SK-N-SH treated with all-trans-retinoic acid at 6 μM for 48 hours (cell line): ENCODE measurements at regions not wholly inside any gene's neighbourhood (a gene's known extent, or its start where the extent isn't known, plus 50 kb on each side); places are given as distances from the start of the nearest gene placed in this dataset.

Experiments used
- CREB5 ChIP-seq: fragments of 250-450 bp; sonication (Bioruptor Pico); IDR thresholded peaks from 2 replicates; pipeline ENCODE4 v1.5.1; 2020; ENCODE audit warnings: low read depth, mild to moderate bottlenecking, moderate library complexity
- CSDC2 ChIP-seq: fragments of 250-450 bp; sonication (Bioruptor Pico); IDR thresholded peaks from 2 replicates; pipeline ENCODE4 v1.5.0; 2020; ENCODE audit warnings: mild to moderate bottlenecking, moderate library complexity
- CSRNP3 ChIP-seq: fragments of 250-450 bp; sonication (Bioruptor Pico); IDR thresholded peaks from 2 replicates; pipeline ENCODE4 v1.5.1; 2021; ENCODE audit warnings: mild to moderate bottlenecking, moderate library complexity
- ESRRG ChIP-seq: fragments of 250-450 bp; sonication (Bioruptor Pico); IDR thresholded peaks from 2 replicates; pipeline ENCODE4 v1.6.1; 2021; ENCODE audit warnings: mild to moderate bottlenecking
- GLIS3 ChIP-seq: fragments of 250-450 bp; sonication (Bioruptor Pico); IDR thresholded peaks from 2 replicates; pipeline ENCODE4 v1.5.0; 2020; ENCODE audit warnings: mild to moderate bottlenecking, moderate library complexity
- OSR1 ChIP-seq: fragments of 250-450 bp; sonication (Bioruptor Pico); IDR thresholded peaks from 2 replicates; pipeline ENCODE4 v1.8.0; 2022; ENCODE audit warnings: moderate library complexity, mild to moderate bottlenecking, inconsistent platforms
- PATZ1 ChIP-seq: fragments of 250-450 bp; sonication (Bioruptor Pico); IDR thresholded peaks from 2 replicates; pipeline ENCODE4 v1.8.0; 2020; ENCODE audit warnings: mild to moderate bottlenecking, moderate library complexity, borderline replicate concordance
- POU6F1 ChIP-seq: fragments of 250-450 bp; sonication (Bioruptor Pico); IDR thresholded peaks from 2 replicates; pipeline ENCODE4 v1.8.0; 2021; ENCODE audit warnings: low read depth, mild to moderate bottlenecking, moderate library complexity, borderline replicate concordance
- RARB ChIP-seq: fragments of 250-450 bp; sonication (Bioruptor Pico); IDR thresholded peaks from 2 replicates; pipeline ENCODE4 v1.8.0; 2021; ENCODE audit warnings: mild to moderate bottlenecking, moderate library complexity
- TCF4 ChIP-seq: fragments of 250-450 bp; sonication (Bioruptor Pico); IDR thresholded peaks from 2 replicates; pipeline ENCODE4 v1.8.0; 2021; ENCODE audit warnings: mild to moderate bottlenecking, moderate library complexity, borderline replicate concordance
- TOX ChIP-seq: fragments of 250-450 bp; sonication (Bioruptor Pico); IDR thresholded peaks from 2 replicates; pipeline ENCODE4 v1.8.0; 2021; ENCODE audit warnings: mild to moderate bottlenecking, moderate library complexity, borderline replicate concordance
- ZC3H10 ChIP-seq: fragments of 250-450 bp; sonication (Bioruptor Pico); IDR thresholded peaks from 2 replicates; pipeline ENCODE4 v1.5.1; 2021; ENCODE audit warnings: mild to moderate bottlenecking, moderate library complexity
- ZNF70 ChIP-seq: fragments of 450-650 bp; formaldehyde crosslinking; IDR thresholded peaks from 2 replicates; pipeline ENCODE4 v1.5.0; 2020; ENCODE audit warnings: mild to moderate bottlenecking, moderate library complexity
- ZNF8 ChIP-seq: fragments of 450-650 bp; formaldehyde crosslinking; IDR thresholded peaks from 2 replicates; pipeline ENCODE4 v1.5.0; 2020; ENCODE audit warnings: mild to moderate bottlenecking, moderate library complexity

DNA sequence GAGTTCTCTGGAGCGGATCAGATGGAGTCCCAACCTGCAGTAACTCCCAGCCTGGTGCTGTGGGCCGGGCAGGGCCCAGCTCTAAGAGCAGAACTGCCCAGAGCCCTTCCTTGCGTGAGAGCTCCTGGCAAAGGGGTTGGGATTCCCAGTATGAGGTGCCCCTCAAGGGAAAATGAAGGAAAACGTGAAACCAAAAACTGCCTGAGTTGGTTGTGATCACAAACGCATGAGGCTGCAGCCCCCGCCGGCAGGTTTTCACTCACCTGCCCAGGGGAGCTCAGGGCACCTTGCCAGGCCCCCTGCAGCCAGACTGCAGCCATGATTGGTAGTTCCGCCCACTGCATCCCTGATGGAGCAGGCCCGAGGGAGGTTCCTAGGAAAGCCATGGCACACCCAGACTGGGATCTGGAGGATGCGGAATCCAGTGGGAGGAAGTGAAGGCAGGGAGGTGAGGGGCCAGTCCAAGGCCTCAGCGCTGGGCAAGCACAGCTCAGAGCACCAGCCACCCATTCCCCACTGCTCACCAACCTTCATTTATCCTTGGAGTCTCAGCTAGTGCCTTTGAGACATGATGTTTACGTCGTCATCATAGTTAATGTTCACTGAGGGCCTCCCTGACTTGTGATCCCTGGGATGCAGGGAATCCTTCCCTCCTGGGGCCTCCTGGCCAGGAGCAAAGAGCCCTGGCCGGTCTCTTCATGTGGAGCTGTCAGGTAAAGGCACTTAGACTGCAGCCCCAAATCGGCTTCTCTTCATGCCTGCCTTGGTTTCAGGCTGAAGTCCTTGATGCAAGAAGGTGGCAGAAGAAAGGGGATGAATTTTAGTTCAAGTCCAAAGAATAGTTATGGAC, 103.2 kb downstream of the INHBB start:
- TF ChIP-seq ZNF70 = no peak
- TF ChIP-seq CSRNP3 = no peak
- TF ChIP-seq CSDC2 (CRISPR knock-in tag) = no peak
- TF ChIP-seq RARB (CRISPR knock-in tag) = no peak
- TF ChIP-seq OSR1 (CRISPR knock-in tag) = no peak
- TF ChIP-seq ESRRG (CRISPR knock-in tag) = no peak
- TF ChIP-seq TCF4 (CRISPR knock-in tag) = no peak
- no peak for TF ChIP-seq GLIS3 (CRISPR knock-in tag)
- no peak for TF ChIP-seq POU6F1 (CRISPR knock-in tag)
- no peak for TF ChIP-seq PATZ1 (CRISPR knock-in tag)
- TF ChIP-seq TOX (CRISPR knock-in tag) = no peak
- TF ChIP-seq ZNF8 = no peak
- TF ChIP-seq ZC3H10 (CRISPR knock-in tag) = no peak
- TF ChIP-seq CREB5 (CRISPR knock-in tag) = no peak
